ENCODE measurements at regions not wholly inside any gene's neighbourhood (a gene's known extent, or its start where the extent isn't known, plus 50 kb on each side); places are given as distances from the start of the nearest gene placed in this dataset.

- ATAC-seq (no peak), DNase-seq (no peak)
- WGBS, 3 donors = 57 to 74% (median 67%) methylated on average over 1 of the region's 1 CpG
- TF ChIP-seq, protein P1, sequence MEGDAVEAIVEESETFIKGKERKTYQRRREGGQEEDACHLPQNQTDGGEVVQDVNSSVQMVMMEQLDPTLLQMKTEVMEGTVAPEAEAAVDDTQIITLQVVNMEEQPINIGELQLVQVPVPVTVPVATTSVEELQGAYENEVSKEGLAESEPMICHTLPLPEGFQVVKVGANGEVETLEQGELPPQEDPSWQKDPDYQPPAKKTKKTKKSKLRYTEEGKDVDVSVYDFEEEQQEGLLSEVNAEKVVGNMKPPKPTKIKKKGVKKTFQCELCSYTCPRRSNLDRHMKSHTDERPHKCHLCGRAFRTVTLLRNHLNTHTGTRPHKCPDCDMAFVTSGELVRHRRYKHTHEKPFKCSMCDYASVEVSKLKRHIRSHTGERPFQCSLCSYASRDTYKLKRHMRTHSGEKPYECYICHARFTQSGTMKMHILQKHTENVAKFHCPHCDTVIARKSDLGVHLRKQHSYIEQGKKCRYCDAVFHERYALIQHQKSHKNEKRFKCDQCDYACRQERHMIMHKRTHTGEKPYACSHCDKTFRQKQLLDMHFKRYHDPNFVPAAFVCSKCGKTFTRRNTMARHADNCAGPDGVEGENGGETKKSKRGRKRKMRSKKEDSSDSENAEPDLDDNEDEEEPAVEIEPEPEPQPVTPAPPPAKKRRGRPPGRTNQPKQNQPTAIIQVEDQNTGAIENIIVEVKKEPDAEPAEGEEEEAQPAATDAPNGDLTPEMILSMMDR (IDR thresholded peaks at IDR 0.05) = no peak
- H3K4me1 ChIP-seq = no peaks in the 10 kb centered on the region
- intact Hi-C loops (cut with DNase I) = no loop called here
- H3K27ac ChIP-seq = no peak overlapping the region
- no peak overlapping the region for H3K4me3 ChIP-seq
- no peaks in the 10 kb centered on the region for H3K36me3 ChIP-seq (ENCODE audit: insufficient read depth in 1 of 2, low read depth in 1 of 2)
- no peaks in the 10 kb centered on the region for H3K27me3 ChIP-seq (ENCODE audit: insufficient read depth in 3 of 3, low read length in 2 of 3)
- no peaks in the 10 kb centered on the region for H3K9me3 ChIP-seq
Observed at GRCh38 chr18:73577365-73577764, 570.3 kb downstream of the FBXO15 start.

- Histone ChIP-seq H3K4me3 (no peak overlapping the region), H3K9me3 (no peaks in the 10 kb centered on the region), H3K4me1 (no peaks in the 10 kb centered on the region), H3K27me3 (ENCODE audit: insufficient read depth in 3 of 3, low read length in 2 of 3) (no peaks in the 10 kb centered on the region), H3K27ac (no peak overlapping the region), H3K36me3 (ENCODE audit: insufficient read depth in 1 of 2, low read depth in 1 of 2) (no peaks in the 10 kb centered on the region)
- DNase-seq (no peak), ATAC-seq (no peak)
- WGBS, 3 donors = 82 to 85% (median 84%) methylated on average over 1 of the region's 1 CpG
- intact Hi-C loops (cut with DNase I) = no loop called here
- TF ChIP-seq, protein P1 (IDR thresholded peaks at IDR 0.05) = no peak
Observed at GRCh38 chr18:73563901-73564472, 583.6 kb downstream of the FBXO15 start.

DNA sequence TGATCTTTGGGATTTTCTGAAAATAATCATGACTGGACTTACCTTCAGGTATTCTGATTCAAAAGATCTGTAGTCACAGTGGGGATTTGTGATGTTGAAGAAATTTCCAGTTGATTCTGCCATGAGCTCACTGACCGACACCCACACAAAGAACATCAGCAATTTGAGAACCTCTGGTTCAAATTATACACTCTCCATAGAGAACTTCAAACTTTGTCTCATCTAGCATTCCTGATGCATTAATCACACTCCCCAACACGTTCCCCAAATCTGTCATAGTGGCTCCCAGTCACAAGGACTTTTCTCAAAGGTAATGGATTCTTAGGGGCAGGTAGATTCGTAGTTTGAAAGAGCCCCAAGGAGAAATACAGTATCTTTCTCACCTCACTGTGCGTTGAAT lies 584.3 kb downstream of the FBXO15 start:
- H3K27ac ChIP-seq = no peak overlapping the region
- H3K4me1 ChIP-seq = no peaks in the 10 kb centered on the region
- H3K9me3 ChIP-seq = no peaks in the 10 kb centered on the region
- intact Hi-C loops (cut with DNase I) = no loop called here
- no peak for ATAC-seq
- DNase-seq = no peak
- H3K36me3 ChIP-seq (ENCODE audit: insufficient read depth in 1 of 2, low read depth in 1 of 2) = no peaks in the 10 kb centered on the region
- no peak overlapping the region for H3K4me3 ChIP-seq
- TF ChIP-seq, protein P1 (IDR thresholded peaks at IDR 0.05) = no peak
- WGBS, 3 donors = 62 to 64% (median 62%) methylated on average over 4 of the region's 4 CpGs
- no peaks in the 10 kb centered on the region for H3K27me3 ChIP-seq (ENCODE audit: insufficient read depth in 3 of 3, low read length in 2 of 3)

GRCh38 chr18:73556904-73557303 lies 590.7 kb downstream of the FBXO15 start:
- no peaks in the 10 kb centered on the region for H3K4me1 ChIP-seq
- WGBS, 3 donors = 60 to 71% (median 62%) methylated on average over 4 of the region's 4 CpGs
- ATAC-seq = no peak
- H3K9me3 ChIP-seq = no peaks in the 10 kb centered on the region
- DNase-seq = no peak
- H3K27ac ChIP-seq = no peak overlapping the region
- no peak overlapping the region for H3K4me3 ChIP-seq
- TF ChIP-seq, protein P1 (IDR thresholded peaks at IDR 0.05) = no peak
- no peaks in the 10 kb centered on the region for H3K27me3 ChIP-seq (ENCODE audit: insufficient read depth in 3 of 3, low read length in 2 of 3)
- no peaks in the 10 kb centered on the region for H3K36me3 ChIP-seq (ENCODE audit: insufficient read depth in 1 of 2, low read depth in 1 of 2)
- intact Hi-C loops (cut with DNase I) = no loop called here

DNA sequence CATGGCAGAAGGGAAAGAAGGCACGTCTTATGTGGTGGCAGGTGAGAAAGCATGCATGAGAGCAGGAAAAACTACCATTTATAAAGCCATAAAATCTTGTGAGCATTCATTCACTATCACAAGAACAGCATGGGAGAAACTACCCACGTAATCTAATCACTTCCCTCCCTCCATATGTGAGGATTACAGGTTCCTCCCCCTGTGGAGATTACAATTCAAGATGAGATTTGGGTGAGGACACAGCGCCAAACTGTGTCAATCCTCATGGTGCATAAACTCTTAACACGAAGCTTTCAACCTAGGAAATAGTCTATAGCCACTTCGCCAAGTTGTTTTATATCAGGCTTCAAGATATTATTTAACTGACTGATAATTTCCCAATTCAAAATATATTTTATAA lies 595.5 kb downstream of the FBXO15 start:
- no peak for ATAC-seq
- Histone ChIP-seq H3K4me3 (no peak overlapping the region), H3K27me3 (ENCODE audit: insufficient read depth in 3 of 3, low read length in 2 of 3) (no peaks in the 10 kb centered on the region), H3K9me3 (no peaks in the 10 kb centered on the region), H3K27ac (no peak overlapping the region), H3K4me1 (no peaks in the 10 kb centered on the region), H3K36me3 (ENCODE audit: insufficient read depth in 1 of 2, low read depth in 1 of 2) (no peaks in the 10 kb centered on the region)
- 61 to 67% (median 64%) methylated on average over 5 of the region's 5 CpGs for WGBS, 3 donors
- TF ChIP-seq, protein P1 (IDR thresholded peaks at IDR 0.05) = no peak
- no peak for DNase-seq
- intact Hi-C loops (cut with DNase I) = no loop called here
